NCI-H1436 (cell line): ENCODE measurements at regions not wholly inside any gene's neighbourhood (a gene's known extent, or its start where the extent isn't known, plus 50 kb on each side); places are given as distances from the start of the nearest gene placed in this dataset.

Source experiments
- DNase-seq: peaks from one replicate; lab custom pipeline; 2025; lab: John Stamatoyannopoulos, UW

- DNase-seq: no peak
These were observed 593.3 kb upstream of the KCNMB2 start for GRCh38 chr3:177942911-177943310.

- no peak for DNase-seq
These were observed 592.0 kb upstream of the KCNMB2 start for GRCh38 chr3:177944228-177944661.

- no peak for DNase-seq
These were observed 590.2 kb upstream of the KCNMB2 start for GRCh38 chr3:177946048-177946447.

- DNase-seq: no peak
These were observed 589.7 kb upstream of the KCNMB2 start for GRCh38 chr3:177946497-177946896.

GRCh38 chr3:177946936-177947335 lies 589.3 kb upstream of the KCNMB2 start:
- DNase-seq: no peak

- DNase-seq: no peak
These were observed 588.3 kb upstream of the KCNMB2 start for GRCh38 chr3:177947901-177948300.

- DNase-seq: no peak
These were observed 587.4 kb upstream of the KCNMB2 start for GRCh38 chr3:177948716-177949425.

- no peak for DNase-seq
These were observed 577.0 kb upstream of the KCNMB2 start for GRCh38 chr3:177959188-177959587.

- no peak for DNase-seq
These were observed 576.2 kb upstream of the KCNMB2 start for GRCh38 chr3:177960014-177960413.

- no peak for DNase-seq
These were observed 575.5 kb upstream of the KCNMB2 start for GRCh38 chr3:177960722-177961121.

- no peak for DNase-seq
These were observed 574.5 kb upstream of the KCNMB2 start for GRCh38 chr3:177961784-177962183.

GRCh38 chr3:177966493-177966892 lies 569.7 kb upstream of the KCNMB2 start:
- DNase-seq: no peak

- DNase-seq: no peak
These were observed 567.3 kb upstream of the KCNMB2 start for GRCh38 chr3:177968891-177969290.

- no peak for DNase-seq
These were observed 562.9 kb upstream of the KCNMB2 start for GRCh38 chr3:177973241-177973840.

GRCh38 chr3:177976241-177976640 lies 560.0 kb upstream of the KCNMB2 start:
- no peak for DNase-seq

GRCh38 chr3:177976866-177977265 lies 559.4 kb upstream of the KCNMB2 start:
- no peak for DNase-seq

GRCh38 chr3:177977381-177978158 lies 558.7 kb upstream of the KCNMB2 start:
- DNase-seq: no peak

- no peak for DNase-seq
These were observed 557.3 kb upstream of the KCNMB2 start for GRCh38 chr3:177978946-177979345.

GRCh38 chr3:177979703-177980102 lies 556.5 kb upstream of the KCNMB2 start:
- DNase-seq: no peak

GRCh38 chr3:177981576-177981975 lies 554.7 kb upstream of the KCNMB2 start:
- no peak for DNase-seq

- DNase-seq: no peak
These were observed 554.2 kb upstream of the KCNMB2 start for GRCh38 chr3:177982034-177982433.

GRCh38 chr3:177983320-177983719 lies 552.9 kb upstream of the KCNMB2 start:
- DNase-seq: no peak
